Panc1 (cell line): ENCODE measurements at regions not wholly inside any gene's neighbourhood (a gene's known extent, or its start where the extent isn't known, plus 50 kb on each side); places are given as distances from the start of the nearest gene placed in this dataset.

ENCODE experiments used
- ATAC-seq: fragments of 200-7000 bp; cut with Tn5 transposase; 2 replicates; pipeline ENCODE4 v1.9.1; 2020; ENCODE audit warnings: mild to moderate bottlenecking, moderate library complexity
- BruUV-seq: library from RNA; stranded (reverse); fragments of 400-500 nt; replicated peaks from 2 replicates; lab custom pipeline; 2021; lab: Mats Ljungman, UMichigan
- CTCF ChIA-PET: fragments of 300-600 bp; sonication (Branson Sonifier 250); formaldehyde crosslinking; loops from one replicate; lab custom pipeline; 2022; ENCODE audit warnings: antibody characterized with exemption; lab: Charles Lee
- POLR2A ChIA-PET: fragments of 300-600 bp; sonication (Branson Sonifier 250); formaldehyde crosslinking; loops from one replicate; lab custom pipeline; 2022; ENCODE audit warnings: antibody characterized with exemption; lab: Charles Lee
- DNase-seq: peaks from one replicate; pipeline ENCODE4 v3.0.0-alpha.2; 2010; ENCODE audit warnings: low read depth, low spot score
- H3K27ac ChIP-seq: 2 replicates; pipeline ENCODE4 v1.5.1; 2011; ENCODE audit warnings: mild to moderate bottlenecking, low read length, inconsistent platforms
- H3K27me3 ChIP-seq: fragments of 200-500 bp; sonication (Bioruptor generic); 2 replicates; pipeline ENCODE4 v1.6.0; 2014; ENCODE audit warnings: low read length, inconsistent platforms; ENCODE audit not compliant: control insufficient read depth, insufficient read depth
- H3K36me3 ChIP-seq: fragments of 200-500 bp; sonication (Bioruptor generic); 2 replicates; pipeline ENCODE4 v1.5.1; 2014; ENCODE audit warnings: inconsistent platforms, mild to moderate bottlenecking, low read length, moderate library complexity; ENCODE audit not compliant: control insufficient read depth, insufficient read depth
- H3K4me1 ChIP-seq: 2 replicates; pipeline ENCODE4 v1.5.1; 2011; ENCODE audit warnings: inconsistent platforms, mild to moderate bottlenecking, low read length, moderate library complexity; ENCODE audit not compliant: control insufficient read depth, insufficient read depth
- H3K4me3 ChIP-seq, 2 experiments: 2 replicates each; pipeline ENCODE4 v1.5.1; 2011 to 2012; ENCODE audit warnings: low read depth in 2 of 2, low read length in 2 of 2, mild to moderate bottlenecking in 2 of 2, inconsistent platforms in 1 of 2, moderate library complexity in 1 of 2
- H3K9me3 ChIP-seq: fragments of 200-500 bp; sonication (Bioruptor generic); 2 replicates; pipeline ENCODE4 v1.5.1; 2014; ENCODE audit warnings: low read depth, mild to moderate bottlenecking, inconsistent platforms, low read length, moderate library complexity; ENCODE audit not compliant: control insufficient read depth, insufficient read depth
- POLR2AphosphoS5 ChIP-seq: IDR thresholded peaks from 2 replicates; pipeline ENCODE4 v1.6.1; 2012; ENCODE audit warnings: mild to moderate bottlenecking, low read depth, low read length, moderate library complexity
- SIN3A ChIP-seq: IDR thresholded peaks from 2 replicates; pipeline ENCODE4 v1.6.1; 2012; ENCODE audit warnings: low read depth, mild to moderate bottlenecking, low read length, moderate library complexity, borderline replicate concordance; ENCODE audit not compliant: insufficient read depth
- TCF7L2 ChIP-seq: IDR thresholded peaks from 2 replicates; pipeline ENCODE4 v1.6.1; 2011; ENCODE audit warnings: mild to moderate bottlenecking, low read depth, low read length, inconsistent platforms
- in situ Hi-C: cut with HindIII; loops from 2 replicates; pipeline ENCODE4 v1.10.0; 2016; ENCODE audit warnings: low sequenced_read_pairs, low pct_unique_long_range_greater_than_20kb
- intact Hi-C: fragments of 100-400 bp; cut with micrococcal nuclease; formaldehyde crosslinking; loops from one replicate; pipeline ENCODE4 v1.10.0; 2022; ENCODE audit not compliant: unreplicated experiment
- TF ChIP-seq, protein P1 (sequence below): fragments of 450-650 bp; IDR thresholded peaks from 2 replicates; pipeline ENCODE4 v1.5.1; 2017; ENCODE audit warnings: mild to moderate bottlenecking
- TF ChIP-seq, protein P2 (sequence below), 2 experiments: IDR thresholded peaks; 2 replicates each; pipeline ENCODE4 v1.6.1; 2011 to 2012; ENCODE audit warnings: low read depth in 2 of 2, control low read depth in 1 of 2, low read length in 1 of 2, mild to moderate bottlenecking in 1 of 2, moderate library complexity in 1 of 2; ENCODE audit not compliant: insufficient read depth in 1 of 2

DNA sequence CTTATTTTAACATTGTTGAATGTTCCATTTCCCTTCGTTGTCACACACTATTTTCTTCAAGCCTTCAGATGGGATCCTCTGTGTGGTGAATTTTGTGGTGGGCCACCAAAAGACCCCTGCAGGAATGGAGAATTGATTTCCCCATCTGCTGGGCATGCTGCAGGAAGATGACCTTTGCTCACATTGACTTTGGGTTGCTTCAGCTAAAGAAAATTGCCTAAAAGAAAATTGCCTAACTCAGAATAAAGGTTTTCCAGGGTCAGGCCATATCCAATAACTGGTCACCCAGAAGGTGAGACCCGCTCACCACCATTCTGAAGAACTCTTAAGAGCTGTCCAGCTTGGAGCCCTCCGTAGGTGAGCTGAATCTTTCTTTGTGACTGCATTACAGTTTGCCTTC, 192.5 kb downstream of the CDH7 start:
- no peak overlapping the region for H3K27ac ChIP-seq
- no peaks in the 10 kb centered on the region for H3K4me1 ChIP-seq
- TF ChIP-seq, protein P1, sequence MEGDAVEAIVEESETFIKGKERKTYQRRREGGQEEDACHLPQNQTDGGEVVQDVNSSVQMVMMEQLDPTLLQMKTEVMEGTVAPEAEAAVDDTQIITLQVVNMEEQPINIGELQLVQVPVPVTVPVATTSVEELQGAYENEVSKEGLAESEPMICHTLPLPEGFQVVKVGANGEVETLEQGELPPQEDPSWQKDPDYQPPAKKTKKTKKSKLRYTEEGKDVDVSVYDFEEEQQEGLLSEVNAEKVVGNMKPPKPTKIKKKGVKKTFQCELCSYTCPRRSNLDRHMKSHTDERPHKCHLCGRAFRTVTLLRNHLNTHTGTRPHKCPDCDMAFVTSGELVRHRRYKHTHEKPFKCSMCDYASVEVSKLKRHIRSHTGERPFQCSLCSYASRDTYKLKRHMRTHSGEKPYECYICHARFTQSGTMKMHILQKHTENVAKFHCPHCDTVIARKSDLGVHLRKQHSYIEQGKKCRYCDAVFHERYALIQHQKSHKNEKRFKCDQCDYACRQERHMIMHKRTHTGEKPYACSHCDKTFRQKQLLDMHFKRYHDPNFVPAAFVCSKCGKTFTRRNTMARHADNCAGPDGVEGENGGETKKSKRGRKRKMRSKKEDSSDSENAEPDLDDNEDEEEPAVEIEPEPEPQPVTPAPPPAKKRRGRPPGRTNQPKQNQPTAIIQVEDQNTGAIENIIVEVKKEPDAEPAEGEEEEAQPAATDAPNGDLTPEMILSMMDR, result no peak
- TF ChIP-seq POLR2AphosphoS5, result no peak
- TF ChIP-seq SIN3A, result no peak
- no peak for TF ChIP-seq TCF7L2
- TF ChIP-seq, protein P2, sequence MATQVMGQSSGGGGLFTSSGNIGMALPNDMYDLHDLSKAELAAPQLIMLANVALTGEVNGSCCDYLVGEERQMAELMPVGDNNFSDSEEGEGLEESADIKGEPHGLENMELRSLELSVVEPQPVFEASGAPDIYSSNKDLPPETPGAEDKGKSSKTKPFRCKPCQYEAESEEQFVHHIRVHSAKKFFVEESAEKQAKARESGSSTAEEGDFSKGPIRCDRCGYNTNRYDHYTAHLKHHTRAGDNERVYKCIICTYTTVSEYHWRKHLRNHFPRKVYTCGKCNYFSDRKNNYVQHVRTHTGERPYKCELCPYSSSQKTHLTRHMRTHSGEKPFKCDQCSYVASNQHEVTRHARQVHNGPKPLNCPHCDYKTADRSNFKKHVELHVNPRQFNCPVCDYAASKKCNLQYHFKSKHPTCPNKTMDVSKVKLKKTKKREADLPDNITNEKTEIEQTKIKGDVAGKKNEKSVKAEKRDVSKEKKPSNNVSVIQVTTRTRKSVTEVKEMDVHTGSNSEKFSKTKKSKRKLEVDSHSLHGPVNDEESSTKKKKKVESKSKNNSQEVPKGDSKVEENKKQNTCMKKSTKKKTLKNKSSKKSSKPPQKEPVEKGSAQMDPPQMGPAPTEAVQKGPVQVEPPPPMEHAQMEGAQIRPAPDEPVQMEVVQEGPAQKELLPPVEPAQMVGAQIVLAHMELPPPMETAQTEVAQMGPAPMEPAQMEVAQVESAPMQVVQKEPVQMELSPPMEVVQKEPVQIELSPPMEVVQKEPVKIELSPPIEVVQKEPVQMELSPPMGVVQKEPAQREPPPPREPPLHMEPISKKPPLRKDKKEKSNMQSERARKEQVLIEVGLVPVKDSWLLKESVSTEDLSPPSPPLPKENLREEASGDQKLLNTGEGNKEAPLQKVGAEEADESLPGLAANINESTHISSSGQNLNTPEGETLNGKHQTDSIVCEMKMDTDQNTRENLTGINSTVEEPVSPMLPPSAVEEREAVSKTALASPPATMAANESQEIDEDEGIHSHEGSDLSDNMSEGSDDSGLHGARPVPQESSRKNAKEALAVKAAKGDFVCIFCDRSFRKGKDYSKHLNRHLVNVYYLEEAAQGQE (IDR thresholded peaks at IDR 0.05; ENCODE audit: insufficient read depth in 1 of 2, low read depth in 2 of 2, low read length in 1 of 2), result no peak
- H3K27me3 ChIP-seq, result no peaks in the 10 kb centered on the region
- H3K36me3 ChIP-seq, result no peaks in the 10 kb centered on the region
- CTCF ChIA-PET, result no interaction called here
- BruUV-seq, result no TSS peak
- no peaks in the 10 kb centered on the region for H3K9me3 ChIP-seq
- in situ Hi-C loops (no loop called here), intact Hi-C loops (no loop called here)
- no peak for DNase-seq
- POLR2A ChIA-PET, result no interaction called here
- ATAC-seq, result no peak
- no peak overlapping the region for H3K4me3 ChIP-seq

DNA sequence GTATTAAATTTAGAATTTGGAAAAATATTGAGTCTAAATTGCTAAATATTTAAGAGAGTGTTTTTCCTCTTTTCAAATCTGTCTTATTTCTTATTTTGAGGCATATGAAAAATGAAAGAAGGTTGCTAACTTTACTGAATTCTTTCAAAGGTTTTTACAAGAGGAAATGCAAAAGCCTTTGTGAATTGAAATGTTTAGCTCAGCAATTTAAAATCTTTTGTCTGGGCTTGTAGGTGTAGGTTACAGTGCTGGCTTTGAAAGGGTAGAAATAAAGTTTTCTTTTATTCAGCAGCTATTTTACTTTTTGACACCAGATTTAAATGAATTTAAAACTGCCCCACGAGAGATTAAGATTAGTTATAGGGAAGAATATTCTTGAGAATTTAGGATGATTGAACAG, 192.0 kb downstream of the CDH7 start:
- Histone ChIP-seq H3K4me3 (no peak overlapping the region), H3K4me1 (no peaks in the 10 kb centered on the region), H3K9me3 (no peaks in the 10 kb centered on the region), H3K27ac (no peak overlapping the region), H3K36me3 (no peaks in the 10 kb centered on the region), H3K27me3 (no peaks in the 10 kb centered on the region)
- ATAC-seq (no peak), DNase-seq (no peak)
- ChIA-PET POLR2A (no interaction called here), CTCF (no interaction called here)
- intact Hi-C loops (no loop called here), in situ Hi-C loops (no loop called here)
- no TSS peak for BruUV-seq
- TF ChIP-seq, protein P1, result no peak
- TF ChIP-seq, protein P2 (IDR thresholded peaks at IDR 0.05; ENCODE audit: insufficient read depth in 1 of 2, low read depth in 2 of 2, low read length in 1 of 2), result no peak
- TF ChIP-seq TCF7L2 (no peak), SIN3A (no peak), POLR2AphosphoS5 (no peak)
